Hepatocyte (in vitro differentiated cells): ENCODE measurements at regions not wholly inside any gene's neighbourhood (a gene's known extent, or its start where the extent isn't known, plus 50 kb on each side); places are given as distances from the start of the nearest gene placed in this dataset.

Source experiments
- CTCF ChIP-seq: fragments of 200-600 bp; sonication (generic); IDR thresholded peaks from 2 replicates; pipeline ENCODE4 v1.5.1; 2016; ENCODE audit warnings: antibody characterized with exemption, mild to moderate bottlenecking; ENCODE audit not compliant: poor library complexity
- EZH2 ChIP-seq: fragments of 200-600 bp; sonication (generic); IDR thresholded peaks from 2 replicates; pipeline ENCODE4 v1.6.1; 2016; ENCODE audit warnings: antibody characterized with exemption, mild to moderate bottlenecking, borderline replicate concordance
- EZH2phosphoT487 ChIP-seq: fragments of 200-600 bp; sonication (generic); IDR thresholded peaks from one replicate; pipeline ENCODE4 v1.6.1; 2018; ENCODE audit warnings: antibody characterized with exemption, mild to moderate bottlenecking, low read depth, moderate library complexity; ENCODE audit not compliant: unreplicated experiment, severe bottlenecking

DNA sequence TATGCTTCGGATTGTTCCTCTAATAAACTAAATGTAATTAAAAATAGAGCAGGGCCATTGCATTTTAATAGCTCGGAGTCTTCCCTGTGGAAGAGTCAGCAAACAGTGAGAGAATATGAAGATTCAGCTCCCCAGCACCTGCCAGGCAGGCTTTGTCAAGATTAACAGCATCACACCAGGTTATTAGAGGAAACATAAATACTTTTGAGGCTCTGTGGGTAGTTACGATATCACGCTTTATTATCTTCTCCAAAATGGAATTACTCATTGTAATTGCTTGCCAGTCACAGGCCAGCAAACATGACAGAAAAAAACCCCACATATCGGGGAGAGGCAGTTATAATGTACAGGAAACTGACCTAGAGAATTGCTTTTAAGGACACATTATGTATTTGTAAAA lies 303.9 kb downstream of the CPS1 start:
- TF ChIP-seq CTCF (no peak), EZH2 (no peak), EZH2phosphoT487 (no peak)
